Kidney glomerular epithelial cell (primary cell): ENCODE measurements at regions not wholly inside any gene's neighbourhood (a gene's known extent, or its start where the extent isn't known, plus 50 kb on each side); places are given as distances from the start of the nearest gene placed in this dataset.

Source experiments
- DNase-seq: peaks from one replicate; lab custom pipeline; 2025; lab: John Stamatoyannopoulos, UW

DNA sequence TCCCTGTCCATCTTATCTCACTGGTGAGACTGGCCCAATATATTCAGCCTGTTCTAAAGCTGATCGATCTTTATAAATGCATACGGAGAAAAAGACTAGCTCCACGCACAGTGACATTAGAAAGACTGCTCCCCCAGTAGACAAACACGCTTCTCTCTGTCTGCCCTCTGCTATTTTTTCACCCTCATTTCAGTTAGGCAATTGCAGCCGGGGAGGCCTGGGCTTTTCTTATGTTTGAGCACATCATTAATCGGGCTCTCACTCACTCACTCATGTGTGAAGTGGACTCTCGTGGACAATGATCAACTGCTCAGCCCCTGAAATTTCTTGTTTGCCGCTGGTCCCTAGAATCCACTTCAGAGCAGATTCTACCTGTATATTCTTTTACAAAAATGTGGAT, 824.7 kb upstream of the TENM3 start:
- DNase-seq: no peak

DNA sequence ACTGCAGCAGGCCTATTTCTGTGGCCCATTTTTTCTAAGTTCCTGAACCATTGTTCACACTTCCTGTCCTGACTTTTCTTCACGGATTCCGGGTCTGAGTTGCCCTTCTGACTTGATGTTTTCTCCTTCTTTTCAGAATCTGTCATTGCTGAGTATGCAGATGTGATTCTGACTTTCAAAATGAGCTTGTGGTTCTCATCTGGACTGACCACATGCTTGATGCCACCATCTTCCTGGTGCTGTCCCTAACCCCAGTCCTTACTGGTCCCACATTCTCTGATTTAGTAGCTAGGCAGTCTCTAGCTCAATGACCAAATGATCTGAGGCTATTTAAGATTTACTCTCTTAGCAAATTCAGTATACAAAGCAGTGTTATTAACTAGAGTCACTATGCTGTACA, 822.3 kb upstream of the TENM3 start:
- no peak for DNase-seq

DNA sequence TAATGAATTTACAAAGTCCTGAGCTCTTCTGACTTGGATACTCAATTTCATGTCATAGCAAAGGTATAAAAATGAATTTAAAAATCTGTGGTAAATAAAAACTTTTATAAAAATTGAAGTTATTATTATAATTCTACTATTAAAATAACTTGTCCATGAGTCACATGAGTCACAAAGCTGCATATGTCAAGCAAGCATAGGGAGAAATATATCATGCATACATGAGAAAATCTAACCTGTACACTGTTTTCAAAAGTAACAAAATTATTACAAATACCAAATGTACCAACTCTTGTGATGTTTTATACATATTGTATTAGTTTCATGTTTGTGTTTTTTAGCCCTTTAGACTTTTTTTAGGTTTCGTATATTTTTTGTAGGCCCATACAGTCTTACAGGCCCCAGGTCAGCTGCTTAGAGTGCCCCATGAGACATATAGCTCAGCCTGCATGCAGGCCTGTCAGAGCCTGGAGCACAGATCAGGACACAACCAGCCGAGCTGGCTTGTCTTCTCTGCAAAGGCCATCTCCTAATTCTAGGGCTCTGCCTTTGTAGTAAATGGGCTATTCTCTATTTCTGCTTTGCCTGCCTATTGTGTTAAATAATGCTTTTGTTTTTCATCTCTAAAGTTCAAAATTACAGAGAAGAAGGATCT, 818.7 kb upstream of the TENM3 start:
- DNase-seq: no peak

DNA sequence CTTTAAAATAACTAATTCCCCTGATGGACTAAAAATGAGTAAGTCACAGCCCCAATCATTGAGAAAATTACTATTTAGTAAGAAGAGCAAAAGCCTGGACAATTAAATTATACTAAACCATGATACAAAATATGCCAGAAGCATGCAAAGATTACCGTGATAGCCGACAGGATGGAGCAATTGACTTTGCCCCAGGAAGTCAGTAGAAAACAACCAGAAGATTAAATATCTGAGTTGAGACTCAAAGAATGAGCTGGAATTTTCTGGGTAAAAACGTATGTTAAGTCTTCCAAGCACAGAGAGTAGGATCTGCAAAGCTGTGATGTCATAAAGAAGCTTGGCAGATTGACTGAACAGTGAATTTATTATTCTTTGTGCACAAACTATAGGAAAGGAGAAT, 816.1 kb upstream of the TENM3 start:
- no peak for DNase-seq

DNA sequence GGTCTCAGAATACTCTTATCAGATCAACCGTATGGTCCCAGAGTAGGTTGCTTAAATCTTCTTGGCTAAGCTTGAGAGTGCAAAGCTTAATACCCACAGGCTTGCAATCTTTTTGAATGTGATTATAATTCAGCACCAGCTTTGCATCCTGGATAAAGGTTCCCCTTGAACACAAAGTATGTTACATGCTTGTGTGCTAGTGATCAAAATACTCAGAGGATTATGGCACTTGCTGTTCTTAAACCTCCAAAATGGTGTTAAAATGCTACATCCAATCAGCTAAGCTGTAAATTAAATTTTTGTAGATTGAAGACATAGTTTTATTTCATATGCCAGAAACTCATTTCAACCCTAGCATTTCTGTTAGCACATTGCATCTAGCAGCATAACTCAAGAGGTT, 812.2 kb upstream of the TENM3 start:
- no peak for DNase-seq

DNA sequence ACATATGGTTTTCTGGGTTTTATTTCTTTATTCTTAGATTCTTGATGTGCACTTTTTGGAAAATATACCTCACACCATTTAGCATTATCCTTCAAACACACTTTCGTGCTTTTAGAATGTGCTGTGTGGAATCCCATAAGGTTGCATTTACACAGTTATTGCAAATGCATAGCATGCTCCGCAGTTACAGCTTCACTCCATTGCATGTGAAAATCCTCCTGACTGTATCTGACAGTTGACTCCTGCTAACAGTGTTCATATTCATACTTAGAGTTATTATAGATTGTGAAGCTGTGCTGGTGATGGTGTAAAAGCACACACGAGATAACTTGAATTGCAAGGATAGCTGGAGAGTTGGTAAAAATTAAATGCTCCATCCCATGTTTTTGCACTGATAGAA, 811.5 kb upstream of the TENM3 start:
- DNase-seq: no peak

DNA sequence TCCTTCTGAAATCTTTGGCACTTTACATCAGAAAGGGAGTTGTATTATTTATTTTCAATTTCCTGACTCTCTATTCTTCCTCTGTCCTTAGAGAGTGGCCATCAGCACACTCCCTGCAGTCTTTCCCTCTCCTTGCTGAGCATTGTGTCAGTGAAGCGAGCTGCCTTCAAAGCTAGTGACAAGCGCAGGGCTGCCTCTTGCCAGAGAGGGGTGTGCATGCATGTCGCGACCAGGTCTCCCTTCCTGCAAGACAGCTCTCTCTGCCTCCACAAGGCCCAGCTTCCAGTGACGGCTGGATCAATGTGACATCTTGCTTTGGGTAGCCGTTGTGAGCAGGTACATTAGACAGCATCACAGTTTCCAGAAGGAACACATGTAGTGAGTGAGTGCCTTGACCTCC, 810.9 kb upstream of the TENM3 start:
- DNase-seq: no peak

DNA sequence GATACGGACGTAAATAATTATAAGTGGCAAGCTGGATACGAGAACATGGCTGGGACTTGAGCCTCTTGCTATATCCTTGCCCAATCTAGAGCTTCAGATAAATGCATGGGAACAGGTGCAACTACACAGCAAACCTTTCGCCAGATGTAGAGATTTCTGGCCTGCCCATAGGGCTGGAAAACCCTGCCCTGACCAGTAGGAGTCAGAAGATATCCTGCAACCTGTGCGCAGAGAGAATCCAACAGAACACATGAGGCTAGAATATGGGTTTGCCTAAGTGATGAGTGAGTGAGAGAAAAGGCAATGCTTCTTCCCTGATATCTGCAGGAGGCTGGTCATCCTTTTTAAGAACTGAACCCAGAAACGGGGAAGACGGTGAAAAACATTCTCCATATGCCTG, 805.3 kb upstream of the TENM3 start:
- DNase-seq: no peak

DNA sequence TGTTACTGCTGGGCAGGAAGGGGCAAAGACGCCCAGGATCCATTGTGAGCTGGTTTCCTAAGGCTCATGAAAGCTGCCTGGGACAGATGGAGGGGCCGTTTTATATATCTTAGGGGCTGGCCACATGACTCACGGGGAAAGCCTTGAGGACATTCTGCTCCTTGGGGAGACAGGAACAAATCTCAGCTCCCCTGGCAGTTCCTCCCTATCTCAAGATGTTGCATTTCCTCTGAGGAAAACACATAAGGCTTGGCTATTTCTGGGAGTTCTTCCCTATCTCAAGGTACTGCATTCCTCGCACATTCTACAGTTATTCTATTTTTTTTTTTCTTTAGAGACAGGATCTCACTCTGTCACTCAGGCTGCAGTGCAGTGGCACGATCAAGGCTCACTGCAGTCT, 804.6 kb upstream of the TENM3 start:
- no peak for DNase-seq

DNA sequence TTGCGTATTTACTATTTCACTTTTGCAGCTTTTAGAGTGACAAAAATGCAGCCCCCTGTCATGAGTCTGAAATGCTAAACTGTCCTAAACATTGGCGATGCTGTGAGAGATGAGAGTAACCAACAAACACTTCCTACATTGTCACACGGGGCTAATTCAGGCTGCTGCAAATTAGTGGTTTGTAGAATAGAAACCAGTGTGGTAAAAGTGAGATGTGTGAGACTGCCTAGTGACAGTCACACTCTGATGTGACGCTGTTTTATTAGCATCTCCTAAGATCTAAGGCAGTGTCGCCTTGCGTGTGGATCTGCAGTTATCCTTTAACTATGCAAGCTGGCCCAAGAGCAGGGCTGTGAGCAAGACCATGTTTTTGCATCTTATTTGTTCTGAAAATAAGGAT, 800.2 kb upstream of the TENM3 start:
- DNase-seq: no peak

DNA sequence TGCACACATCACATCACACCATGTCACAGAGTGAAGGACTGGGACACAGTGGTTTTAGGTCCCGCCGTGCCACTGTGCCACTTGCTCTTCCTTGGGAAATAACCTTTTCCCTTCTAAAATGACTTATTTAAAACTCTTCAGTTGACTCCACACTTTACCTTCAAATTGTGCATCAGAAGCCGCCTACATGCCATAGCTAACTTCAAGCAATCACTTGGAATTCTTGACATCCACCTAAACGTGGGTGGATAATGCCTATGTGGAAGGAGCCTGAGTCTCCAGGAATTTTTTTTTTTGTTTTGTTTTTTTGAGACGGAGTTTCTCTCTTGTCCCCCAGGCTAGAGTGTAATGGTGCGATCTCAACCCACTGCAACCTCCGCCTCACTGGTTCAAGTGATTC, 777.4 kb upstream of the TENM3 start:
- no peak for DNase-seq

DNA sequence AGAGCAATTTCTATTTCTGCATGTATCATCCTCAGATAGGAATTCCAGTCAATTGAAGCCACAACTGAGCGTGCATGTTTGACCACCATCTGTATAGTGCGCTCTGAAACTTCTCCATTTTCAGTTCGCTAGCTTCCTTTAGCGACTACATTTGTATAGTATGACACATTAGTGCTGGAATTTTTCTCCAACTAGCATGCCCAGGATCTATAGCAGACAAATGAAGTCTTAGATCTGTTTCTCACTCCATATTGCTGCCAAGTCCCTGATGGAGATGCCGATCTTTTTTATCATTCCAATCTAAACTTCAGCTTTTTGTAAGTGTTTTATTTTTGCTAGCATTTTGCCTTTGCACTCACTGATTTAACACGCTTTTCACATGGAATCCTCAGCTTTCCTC, 774.8 kb upstream of the TENM3 start:
- DNase-seq: no peak

DNA sequence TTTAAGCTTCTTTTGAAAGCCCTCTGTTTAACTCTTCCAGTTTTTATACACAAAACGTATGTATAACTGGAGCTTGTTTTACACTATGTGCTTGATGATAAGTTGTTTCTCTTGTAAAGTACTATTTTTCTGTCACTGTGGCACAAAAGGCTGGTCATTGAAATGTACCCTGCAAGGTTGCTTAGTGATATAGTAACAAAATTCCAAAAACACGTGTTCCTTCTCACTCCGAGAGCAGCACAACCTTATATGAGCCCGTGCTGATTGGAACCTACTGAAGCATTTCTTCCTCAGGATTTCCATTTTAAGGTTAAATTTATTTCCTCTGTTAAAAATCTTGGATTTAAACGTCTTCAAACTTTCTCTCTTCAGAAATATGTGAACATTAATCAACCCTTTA, 772.9 kb upstream of the TENM3 start:
- DNase-seq: no peak

DNA sequence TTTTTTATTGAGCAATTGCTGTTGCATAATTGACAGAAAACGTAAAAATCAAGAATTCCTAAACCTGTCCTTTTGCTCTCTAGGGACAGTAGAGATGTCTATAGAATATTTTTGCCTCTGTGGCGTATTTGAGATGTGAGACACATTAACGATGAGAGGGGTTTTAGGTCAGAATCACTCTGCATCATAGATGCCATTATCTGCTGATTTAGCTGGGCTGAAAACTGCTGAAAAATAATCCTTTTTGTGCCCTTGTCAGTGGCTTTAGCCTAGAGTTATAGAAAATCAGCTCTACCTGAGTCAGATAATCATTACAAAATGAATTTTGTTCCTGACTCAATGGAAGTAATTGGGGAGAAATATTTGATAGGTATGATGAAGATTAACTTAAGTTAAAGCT, 767.8 kb upstream of the TENM3 start:
- no peak for DNase-seq

DNA sequence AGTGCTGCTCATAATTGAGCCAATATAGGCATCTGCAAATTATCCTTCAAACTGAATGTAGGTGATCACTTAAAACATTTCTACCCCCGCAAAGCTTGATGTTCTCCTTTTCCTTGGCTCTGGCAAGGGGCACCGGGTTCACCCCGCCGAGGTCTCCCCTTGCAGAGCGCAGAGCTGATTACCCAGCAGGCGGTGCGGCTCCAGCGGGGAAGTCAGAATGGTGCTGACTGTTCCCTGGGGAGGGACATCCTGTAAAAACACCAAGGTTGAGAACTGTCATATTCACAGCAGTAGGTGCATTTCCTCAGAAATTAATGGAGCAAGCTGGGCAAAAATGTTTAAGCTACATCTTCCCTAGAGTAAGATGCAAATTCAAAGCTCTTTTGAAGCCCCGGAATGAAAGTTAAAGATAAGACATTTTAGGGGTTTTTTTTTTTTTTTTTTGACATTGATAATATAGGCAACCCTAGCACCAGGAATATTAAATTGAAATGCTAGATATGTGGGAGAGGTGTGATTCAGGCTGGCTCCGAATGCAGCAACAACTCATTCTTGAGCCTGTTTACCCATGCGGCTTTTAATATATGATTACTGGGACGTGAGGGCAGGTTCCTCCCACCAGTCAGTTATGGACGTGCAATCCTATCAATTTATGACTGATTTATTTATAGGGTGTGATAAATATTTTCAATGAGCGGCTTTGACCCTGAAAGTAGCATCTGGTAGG, 767.3 kb upstream of the TENM3 start:
- DNase-seq: no peak

DNA sequence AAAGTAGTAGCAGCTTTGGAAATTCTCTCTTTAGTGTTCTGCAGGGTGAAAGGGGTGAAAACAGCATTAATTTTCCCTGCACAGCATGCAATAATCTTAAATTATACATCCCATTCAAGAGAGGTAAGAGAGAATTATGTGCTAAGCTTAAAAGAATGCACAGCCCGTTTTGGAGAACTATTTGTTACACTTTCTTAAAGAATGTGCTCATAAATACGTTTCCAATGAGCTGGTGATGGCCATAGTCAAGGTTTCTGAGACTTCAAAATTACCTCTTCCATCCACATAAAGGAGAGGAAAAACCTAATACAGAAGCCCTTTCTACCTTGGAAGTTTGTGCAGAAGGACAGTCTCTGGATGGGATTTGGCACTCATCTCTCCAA, 766.7 kb upstream of the TENM3 start:
- DNase-seq: no peak

DNA sequence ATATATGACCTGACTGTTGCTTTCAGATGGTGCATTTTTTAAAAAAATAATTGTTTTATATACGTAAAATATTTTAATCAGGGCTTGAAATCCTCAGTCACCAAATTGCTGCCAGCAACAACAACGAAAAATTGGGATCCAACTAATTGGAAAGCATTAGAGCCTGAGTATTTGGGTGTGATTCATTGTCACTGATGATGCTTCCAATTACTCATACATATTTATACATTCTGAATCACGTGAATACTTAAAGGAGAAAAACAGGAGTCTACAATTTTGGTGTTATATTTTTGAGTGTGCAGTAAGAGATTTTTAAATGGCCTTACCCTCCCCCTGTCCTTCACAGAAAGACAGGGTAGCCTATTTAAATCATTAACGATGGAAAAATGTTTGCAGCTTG, 765.6 kb upstream of the TENM3 start:
- DNase-seq: no peak

DNA sequence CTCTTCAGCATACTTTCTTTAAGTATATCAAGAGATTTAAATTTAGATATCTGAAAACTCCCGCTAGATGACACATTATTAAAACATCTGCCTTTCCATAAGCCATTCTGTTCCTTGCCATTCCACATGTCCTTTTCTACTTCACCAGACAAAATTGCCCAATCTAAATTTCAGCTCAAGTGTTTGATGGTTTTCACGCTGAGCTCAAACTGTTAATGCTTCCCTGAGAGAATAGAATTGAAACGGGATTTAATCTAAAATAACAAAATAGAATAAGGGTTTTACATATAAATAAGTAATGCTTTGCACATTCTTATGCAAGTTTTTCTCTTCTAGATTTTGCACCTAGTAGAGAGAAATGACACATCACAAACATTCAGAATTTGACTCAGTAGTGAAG, 764.5 kb upstream of the TENM3 start:
- no peak for DNase-seq

DNA sequence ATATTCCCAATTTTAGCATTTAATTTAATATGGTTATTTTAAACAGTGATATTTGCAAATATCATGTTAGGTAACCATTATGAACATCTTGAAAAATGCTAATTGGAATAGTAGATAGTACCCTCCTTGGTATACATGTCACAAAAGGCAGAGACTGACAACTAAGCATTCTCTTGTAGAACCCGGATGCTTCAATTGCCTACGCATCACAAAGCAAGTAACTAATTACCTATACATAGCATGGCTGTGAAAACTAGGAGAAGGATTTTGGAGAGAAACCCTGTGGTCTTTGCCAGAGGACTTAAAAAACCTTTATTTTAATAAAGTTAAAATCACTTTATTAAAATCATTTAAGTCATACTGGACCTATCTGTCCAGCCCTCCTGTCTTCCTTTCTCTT, 764.1 kb upstream of the TENM3 start:
- DNase-seq: no peak

DNA sequence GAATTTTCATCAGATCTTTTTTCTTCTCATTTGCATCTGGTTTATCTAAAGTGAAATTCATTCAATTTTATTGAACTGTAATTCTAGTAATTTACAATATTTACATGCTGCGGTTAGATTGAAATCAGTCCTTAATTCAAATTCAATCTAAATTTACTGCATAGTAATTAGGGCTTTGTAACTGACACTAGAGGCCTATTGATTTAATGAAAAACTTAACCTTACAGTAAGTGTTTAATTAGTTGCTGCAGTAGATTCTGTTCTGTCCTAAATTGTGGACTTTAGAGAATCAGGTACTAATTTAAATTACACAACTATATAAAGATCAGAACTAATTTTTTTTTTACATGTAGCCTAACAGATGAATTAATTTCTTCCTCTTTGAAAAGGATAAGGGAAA, 758.8 kb upstream of the TENM3 start:
- DNase-seq: no peak

DNA sequence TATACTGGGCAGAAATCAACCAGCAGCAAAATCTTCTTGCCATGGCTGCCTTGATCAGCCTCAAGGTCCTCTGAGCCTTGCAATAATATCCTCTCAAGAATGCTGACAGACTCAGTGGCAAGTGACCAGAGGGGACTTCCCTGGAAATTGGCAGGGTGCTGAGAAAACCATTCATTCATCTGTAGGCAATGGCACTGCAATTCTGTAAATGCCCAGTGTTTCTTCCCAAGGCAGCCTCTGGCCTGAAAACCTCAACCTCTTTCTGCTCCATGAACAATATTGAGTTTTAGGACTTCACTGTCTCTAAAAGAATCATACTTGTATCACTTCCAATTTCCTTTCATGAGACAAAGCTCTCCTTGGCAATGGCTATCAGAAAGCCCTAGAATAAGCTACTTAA, 754.3 kb upstream of the TENM3 start:
- no peak for DNase-seq

DNA sequence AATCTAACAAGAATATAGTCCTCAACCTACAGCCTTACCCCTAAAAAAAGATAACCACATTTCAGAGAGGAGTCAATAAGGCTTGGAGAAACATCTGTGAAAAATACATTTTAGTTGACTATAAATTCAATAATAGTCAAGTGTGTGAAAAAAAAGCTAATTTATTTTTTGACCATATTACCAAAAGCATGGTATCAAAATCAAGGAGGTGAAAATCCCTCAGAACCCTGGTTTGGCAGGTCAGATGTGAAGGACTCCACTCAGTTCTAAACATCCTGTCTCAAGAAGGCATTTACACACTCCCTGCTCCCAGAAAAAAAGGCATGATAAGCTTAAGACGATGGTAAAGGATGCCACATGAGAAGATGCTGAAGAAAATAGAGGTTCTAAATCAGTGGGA, 745.1 kb upstream of the TENM3 start:
- no peak for DNase-seq

DNA sequence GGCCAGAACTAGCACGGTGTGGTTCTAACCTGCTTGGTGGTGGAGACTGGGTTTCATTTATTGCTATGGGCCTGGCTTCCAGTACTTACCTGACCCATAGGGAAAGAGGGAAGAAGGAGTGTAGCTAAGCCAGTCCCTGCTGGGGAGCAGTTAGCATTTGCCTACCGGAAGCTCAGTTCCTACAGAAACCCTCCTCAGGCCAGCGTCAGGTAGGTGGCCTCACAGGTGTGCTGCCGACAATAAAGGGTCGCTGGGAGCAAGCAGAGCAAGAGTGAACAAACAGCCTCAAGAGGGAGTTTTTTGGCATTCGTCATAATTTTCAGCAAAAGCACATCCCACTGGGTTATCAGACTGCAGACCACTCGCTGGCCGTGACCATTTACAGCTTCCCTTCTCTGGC, 740.6 kb upstream of the TENM3 start:
- no peak for DNase-seq

DNA sequence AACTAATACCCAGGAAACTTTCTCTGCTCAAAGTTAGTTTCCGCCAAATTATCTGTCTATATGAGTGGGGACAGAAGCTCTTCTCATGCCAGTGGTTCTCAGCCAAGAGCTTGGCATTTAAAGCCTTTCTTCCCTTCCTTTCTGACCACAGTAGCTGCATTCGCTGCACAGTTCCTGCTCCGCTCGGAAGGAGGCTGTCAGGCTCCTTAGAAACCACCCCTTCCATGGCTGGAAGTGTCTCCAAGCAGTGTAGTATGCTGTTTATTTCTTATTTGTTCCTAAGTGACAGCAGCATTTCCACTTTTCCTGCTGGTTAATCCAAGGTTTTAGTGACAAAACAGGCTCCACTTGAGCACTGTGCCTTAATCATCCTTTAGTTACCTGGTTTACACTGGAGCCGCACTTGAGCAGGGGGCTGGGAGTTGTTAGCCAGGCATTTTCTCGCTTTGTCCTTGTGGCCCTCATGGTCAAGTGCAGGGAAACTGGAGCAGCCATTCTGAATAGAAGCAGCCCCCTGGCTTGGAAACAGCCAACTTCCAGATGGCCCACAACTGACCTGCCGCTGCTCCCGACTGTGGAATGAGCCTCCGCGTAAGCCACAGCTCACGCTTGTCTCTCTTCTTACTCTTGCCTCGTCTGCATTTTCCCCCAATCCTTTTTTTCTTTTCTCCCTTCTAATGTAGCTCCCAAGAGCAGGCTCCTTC, 739.4 kb upstream of the TENM3 start:
- DNase-seq: no peak
